NCI-H1048 (cell line): ENCODE measurements at regions not wholly inside any gene's neighbourhood (a gene's known extent, or its start where the extent isn't known, plus 50 kb on each side); places are given as distances from the start of the nearest gene placed in this dataset.

Source experiments
- DNase-seq: peaks from one replicate; lab custom pipeline; 2025; lab: John Stamatoyannopoulos, UW

DNA sequence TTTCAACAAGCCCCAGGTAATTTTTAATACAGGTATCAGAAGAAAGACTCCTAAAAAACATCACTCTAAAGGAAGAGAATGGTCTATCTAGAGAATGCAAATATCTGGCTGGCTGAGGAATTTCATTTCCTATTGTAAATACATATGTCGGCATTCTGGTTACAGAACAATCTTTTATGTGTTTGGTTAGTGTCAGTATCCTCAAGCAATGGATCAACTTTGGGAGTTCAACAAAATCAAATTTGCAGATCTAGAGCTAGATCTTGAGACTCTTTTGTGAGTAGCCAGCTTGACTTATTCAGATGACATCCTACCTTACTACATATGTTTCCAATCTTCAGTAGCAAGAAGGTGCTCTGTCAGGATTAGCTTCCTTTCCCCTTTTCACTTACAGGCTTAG is 145.1 kb downstream of the BTC start:
- DNase-seq = no peak

DNA sequence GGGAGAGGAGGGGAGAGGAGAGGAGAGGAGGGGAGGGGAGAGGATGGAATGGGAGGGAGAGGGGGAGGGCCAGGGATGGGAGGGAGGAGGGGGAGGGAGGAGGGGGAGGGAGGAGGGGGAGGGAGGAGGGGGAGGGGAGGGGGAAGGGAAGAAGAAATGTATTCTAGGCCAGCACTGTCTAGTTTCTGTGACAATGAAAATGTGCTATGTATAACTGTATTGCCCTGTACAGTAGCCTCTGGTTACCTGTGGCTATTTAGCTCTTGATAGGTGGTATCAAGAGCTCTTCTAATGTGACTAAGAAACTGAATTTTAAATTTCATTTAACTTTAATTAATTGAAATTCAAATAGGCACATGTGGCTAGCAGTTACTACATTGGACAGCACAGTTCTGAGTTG is 143.1 kb downstream of the BTC start:
- DNase-seq = no peak

DNA sequence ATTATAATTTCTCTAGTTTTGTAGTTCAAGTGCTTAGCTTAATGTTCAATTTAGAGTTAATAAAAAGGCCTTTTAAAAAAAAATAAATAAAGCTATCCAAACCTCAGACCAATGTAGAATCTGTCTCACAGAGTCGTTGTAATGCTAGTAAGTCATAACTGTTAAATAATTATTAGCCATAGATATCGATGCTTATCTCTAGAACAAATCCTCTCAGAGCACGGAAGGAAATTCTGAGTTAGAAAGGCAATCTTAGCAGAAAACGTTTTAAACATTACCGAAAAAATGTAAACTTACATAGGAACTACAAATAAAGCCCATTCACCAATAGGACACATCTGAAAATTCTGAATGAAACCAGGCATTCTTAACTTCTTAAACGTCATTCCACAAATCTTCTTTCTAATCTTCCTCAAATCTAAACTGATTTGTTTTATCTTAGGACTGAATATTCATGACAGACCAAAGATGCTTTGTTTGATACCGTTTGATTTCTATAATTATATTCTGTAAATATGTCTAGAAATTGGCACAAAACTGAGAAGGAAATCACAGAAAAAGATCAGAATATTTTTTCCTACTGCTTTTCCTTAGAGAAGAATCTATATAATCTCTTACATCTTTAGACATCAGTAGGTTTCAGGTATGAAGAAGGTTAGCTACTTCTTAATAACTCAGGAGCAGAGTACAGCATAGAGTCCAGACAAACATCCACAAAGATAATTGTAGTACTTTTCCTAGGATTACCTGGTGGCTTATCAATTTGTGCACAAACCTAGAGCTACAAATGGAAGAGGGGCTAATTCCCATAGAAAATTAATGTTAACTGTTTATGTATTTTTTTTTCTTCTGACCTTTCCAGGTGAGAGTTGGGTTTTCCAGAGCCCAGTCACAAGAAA is 140.7 kb downstream of the BTC start:
- DNase-seq = no peak

DNA sequence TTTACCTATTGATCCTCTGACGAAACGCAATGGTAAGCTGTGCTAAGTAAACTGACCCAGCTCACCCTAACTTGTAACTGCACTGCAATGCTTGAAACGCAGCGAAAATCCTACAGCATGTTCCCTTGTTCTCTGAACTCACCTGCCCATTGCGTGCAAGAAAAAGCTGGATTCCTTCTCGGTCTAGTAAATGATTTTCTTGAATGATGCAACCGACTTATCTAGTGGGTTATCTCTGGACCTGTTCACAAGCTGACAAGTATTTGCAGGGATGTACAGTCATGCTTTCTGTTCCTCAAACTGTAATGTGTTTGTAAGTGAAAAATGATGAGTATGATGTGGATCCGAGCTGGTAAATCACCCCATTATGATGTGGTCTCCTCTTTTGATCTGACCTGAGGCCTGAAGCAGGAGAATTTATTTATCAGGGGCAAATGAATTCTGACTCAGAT is 140.1 kb downstream of the BTC start:
- no peak for DNase-seq

DNA sequence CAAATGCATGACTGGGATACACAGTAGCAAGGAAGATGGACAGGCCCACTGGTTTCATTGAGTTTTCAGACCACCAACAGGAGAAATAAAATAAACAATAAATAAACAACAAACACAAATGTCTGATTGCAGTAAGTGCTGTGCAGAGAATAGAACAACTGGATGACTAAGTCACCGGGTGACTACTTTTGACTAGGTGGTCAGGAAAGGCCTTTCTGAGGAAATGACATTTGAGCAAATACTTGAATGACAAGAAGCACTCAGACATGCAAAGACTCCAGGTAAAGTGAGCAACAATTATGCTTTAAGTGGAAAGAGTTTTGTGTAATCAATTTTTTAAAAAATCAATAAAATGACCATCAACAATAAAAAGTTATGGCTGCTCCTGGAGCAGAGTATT is 137.7 kb downstream of the BTC start:
- DNase-seq = no peak

DNA sequence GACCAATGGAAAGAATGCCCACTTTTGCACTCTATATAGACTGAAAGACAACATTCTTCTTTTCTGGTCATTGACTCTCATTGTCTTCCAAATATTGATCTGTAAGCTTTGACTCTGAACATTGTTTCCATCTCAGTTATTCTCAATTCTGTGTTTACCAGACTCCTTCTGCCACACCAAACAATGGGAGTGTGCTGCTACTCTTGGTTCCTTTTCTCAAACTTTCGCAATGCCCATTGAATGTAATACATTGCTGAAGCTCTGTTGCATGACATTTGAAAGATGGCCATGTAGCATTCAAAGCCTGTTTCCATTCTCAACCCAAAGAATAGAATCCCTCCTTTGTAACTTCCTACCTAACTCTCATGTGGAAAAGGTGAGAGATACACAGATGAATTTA is 136.2 kb downstream of the BTC start:
- no peak for DNase-seq

DNA sequence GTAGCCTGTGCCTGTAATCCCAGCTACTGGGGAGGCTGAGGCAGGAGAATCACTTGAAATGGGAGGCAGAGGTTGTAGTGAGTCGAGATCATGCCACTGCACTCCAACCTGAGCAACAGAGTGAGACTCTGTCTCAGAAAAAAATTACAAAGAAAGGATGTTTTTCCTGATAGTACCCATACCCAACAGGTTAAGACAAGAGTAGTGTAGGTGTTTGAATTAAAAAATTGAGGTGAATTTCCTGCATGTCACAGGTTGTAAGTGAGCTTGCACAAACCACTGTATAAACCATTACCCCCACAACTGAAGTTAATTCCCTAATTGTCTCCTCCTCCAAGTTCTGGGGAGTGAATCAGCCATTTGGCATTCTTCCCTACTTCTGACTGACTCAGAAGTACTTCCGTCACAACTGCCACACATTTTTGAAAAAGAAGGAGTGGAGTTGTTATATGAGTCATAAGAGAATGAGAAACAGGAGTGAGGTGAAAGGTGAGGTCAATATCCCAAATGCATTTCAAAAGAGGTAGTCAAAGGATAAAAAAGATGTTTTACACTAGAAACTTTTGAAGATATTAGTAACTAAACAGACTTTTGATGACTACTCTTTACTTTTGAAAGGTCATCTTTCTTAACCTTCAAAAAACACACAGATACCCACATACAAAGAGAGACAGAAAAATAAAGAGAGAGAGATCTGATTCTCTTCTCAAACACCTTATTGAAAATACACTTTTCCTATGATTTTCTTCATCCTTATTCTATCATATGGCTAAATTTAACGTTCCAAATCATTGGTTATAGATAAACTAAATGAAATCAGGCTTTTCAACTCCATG is 134.5 kb downstream of the BTC start:
- DNase-seq = no peak

DNA sequence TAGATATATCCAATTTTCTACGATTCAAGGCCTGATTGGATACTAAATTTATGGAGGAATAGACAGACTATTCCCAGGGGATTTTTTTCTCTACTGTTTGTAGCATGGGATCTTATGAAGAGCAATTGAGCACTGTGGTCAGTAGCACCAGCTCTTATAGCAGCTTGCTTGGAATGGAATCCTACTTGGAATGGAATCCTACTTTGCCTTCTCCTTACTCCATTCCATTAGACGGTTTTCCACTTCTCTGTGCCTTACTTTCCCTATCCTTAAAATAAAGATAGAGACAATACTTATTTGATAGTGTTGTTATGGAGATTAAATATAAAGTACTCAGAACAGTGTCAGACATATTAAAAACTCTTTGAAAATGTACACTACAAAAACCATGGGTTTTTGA is 133.5 kb downstream of the BTC start:
- no peak for DNase-seq

DNA sequence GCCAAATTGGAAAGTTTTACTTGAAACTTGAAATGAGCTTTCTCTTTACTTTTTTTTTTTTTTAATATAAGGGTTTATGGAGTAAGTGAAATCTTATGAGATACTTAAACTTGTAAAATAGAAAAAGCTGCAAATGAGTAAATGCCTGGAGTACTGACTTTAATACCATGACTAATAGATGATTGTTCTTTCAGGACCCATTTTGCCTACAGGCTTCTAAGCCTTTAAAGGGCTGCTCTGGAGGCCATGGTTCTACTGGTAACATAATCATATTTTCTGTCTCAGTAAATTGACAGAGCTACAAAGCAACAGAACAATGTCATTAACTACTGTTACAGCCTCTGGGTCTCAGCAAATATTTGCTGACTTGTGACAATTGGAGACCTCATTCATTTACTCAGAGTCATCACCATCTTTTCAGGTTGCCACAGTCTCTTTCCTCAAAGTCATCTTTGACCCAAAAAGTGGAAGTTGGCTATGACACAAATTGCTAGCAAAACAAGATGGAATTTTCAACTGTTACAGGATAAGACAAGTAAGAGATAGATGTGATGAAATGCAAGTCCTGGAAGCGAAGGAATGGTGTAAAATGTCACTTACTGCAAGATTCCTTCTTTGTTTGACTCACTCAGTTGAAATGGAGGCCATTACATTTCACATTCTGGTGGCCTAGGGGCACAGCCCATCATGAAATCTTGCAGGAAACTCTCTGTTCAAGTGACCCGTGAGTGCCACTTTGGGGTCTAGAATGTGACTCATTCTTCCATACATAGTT is 132.7 kb downstream of the BTC start:
- no peak for DNase-seq

DNA sequence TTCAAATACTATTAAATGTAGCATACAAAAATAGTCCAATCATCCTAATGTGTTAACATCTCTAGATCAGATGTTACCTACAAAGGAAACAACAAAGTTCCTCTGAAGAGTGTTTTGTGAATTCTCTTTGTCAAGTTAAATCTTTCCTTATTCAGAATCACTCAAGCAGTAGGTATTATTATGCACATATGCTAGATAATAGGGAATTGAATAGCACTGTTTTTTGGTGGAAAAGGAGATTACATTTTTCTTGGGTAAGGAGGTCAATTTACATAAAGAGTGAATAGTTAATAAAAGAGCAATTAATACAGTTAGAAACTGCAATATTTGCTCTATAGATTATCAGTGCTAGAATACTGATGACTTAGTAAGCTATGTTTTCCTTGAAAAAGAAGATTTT is 130.7 kb downstream of the BTC start:
- DNase-seq = no peak

DNA sequence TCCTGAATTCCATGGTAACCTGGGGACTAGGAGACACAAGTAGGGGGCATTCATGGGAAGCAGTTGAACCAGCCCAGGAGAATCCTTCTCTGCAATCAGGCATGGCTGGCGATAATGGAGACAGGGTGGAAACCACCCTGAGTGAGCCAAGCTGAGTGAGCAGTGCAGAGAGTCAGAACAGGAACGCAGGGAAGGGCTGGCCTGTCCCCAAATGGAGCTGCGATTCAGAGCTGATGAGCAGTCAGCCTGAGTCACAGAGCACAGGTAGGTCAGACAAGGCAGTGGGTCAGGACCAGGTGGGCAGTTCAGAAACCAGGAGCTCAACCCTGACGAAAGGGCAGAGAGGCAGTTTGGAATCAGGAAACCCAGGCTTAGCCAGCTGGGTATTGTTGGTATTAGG is 129.0 kb downstream of the BTC start:
- no peak for DNase-seq

DNA sequence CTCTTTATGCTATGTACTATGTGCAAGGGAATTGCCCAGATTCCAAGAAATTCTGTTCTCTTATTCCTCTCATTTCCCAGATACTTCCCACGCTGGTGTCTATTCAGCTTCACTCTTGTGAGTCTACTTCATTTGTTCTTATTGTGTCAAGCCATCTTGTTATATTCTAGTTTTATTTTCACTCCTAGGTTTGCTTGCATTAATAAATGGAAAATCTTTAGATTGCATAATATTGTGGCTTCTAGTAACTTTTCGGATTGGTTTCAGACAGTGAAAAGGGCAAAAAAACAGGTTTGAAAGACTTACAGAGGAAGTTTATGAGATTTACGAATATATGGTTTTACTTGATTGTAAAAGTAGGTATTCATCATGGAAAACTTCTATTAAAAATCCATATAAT is 128.4 kb downstream of the BTC start:
- DNase-seq = no peak

DNA sequence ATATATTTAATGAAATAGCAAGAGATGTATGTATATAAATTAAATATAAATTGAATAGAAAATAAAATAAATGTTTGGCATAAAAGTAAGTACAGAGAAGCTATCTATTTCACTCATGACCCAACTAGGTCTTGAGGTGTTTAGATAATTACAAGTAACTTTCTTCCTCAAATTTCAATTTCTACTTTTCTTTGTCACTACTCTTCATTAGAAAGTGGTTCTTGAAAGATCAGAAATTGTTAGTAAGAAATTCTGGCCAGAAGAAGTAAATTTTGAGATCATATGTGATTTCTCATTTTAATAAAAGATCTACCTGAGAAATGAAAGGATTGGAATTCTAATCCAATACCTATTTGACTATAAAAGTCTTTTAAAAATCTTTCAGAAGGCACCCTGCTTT is 126.9 kb downstream of the BTC start:
- no peak for DNase-seq

DNA sequence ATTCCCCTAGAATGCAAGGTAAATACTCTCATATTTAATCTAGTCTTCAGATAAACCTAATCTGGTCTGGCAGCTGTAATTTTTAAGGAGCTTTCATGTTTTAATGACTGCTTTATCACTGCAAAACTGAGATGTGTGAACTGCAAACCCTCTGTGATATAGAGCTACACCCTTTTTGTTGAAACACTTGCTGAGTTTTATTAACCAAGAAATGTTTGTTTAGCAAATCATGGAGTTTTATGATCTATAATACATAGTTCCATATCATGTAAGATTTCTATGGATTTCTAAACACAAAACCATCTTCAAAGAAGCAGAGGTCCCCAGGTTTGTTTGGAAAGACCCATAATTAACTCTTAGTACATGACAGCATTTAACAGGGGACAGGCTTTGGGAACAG is 126.4 kb downstream of the BTC start:
- no peak for DNase-seq

DNA sequence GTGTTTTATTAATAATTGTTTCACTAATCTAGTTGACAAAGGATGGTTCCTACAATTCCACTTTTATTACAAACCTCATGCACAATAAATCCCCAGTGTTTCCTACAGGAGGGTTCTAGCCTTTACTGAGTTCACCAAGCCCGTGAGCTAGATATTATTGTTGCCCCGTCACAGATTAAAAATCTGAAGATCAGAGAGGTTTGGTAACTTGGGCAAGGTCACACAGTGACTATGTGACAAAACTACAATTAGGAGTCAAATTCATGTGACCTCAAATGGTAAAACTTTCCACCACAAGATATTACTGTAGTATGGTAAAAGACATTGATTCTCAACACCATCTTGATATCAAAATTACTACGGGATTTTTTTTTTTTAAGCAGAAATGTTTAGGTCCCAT is 124.6 kb downstream of the BTC start:
- no peak for DNase-seq

DNA sequence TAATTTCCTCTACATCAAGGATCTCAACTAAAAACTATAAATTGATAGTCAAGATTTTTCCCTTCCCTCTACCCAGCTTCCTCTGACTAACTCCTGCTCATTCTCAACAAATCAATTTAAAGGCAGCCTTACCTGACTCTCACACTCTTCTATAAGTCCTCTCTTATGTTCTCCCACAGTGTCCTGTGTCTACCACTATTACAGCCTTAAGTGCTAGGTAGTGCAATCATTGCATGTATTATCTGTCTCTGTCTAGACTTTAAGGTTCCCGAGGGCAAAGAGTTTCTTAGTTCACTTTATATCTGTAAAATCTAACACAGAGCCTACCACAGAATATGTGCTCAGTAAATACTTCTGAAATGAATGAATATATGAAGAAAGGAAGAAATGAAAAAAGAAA is 123.7 kb downstream of the BTC start:
- no peak for DNase-seq

DNA sequence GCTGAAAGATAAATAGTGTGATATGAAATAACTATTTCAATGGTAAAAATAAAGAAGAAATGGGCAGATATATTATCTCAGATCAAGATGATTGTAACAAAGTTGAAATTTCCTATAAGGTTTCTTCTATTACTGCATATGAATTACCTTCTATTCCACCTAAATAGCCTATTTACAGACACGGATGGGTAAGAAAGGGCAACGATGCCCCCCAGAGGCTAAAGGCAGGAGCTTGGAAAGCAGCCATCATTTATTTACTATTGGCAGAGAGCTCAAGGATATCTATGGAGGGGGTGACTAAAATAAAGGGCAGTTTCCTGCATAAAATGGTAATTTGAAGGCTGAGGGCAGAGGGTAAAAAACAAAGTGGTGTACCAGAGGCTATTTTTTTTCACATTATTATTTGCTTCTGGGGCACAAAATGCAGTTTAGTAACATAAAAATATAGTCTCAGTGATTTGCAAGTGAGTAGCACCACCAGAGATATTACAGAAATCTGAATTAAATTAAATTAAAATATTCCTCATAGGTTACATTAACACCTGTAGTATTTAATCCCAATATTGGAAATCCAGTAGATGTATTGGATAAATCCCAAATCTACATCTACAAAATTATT is 123.1 kb downstream of the BTC start:
- no peak for DNase-seq

DNA sequence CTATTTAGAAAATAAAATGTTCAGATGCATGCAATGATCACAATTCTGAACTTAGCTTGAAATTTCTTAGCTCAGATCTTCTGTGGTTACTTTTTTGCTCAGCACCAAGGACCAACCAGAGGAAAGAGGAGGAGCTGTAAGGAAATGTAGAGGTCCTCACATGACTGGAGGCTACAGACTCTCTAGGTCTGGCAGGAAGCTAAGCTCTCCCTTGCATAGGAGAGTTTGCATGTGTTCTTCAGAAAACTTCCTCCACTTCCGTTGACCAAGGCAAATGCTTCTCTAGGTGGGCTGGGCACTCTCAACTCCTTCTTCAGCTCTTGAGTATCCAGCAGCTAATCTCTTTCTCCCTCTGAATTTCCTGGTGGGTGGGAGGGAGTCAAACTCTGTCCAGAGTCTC is 119.6 kb downstream of the BTC start:
- DNase-seq = no peak

DNA sequence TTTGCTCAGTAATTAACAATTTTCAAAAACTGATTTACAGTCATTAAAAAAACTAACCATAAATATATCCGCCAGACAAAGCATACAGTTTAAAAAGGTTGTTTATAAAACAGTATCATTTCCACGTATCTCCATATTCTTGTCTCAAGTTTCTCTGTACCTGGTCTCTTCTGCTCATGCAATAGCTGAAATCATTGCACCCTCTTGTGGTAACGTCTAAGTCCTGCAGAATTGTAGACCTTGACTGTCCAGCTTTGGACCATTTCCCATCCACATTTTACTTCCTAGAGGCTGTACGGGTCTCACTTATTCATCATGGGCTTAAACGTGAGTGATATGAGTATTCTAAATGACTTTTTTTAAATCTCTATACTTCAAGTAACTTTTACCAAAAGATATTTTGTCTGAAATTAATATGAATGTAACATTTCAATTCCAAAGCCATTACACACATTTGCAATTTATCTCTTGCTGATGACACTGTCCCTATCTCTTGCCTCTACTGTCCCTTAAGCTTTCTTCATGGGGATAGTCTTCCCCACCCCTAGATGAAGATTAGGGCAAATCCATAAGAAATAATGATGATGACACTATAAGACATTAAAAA is 118.5 kb downstream of the BTC start:
- peak; percentile 16 for DNase-seq

DNA sequence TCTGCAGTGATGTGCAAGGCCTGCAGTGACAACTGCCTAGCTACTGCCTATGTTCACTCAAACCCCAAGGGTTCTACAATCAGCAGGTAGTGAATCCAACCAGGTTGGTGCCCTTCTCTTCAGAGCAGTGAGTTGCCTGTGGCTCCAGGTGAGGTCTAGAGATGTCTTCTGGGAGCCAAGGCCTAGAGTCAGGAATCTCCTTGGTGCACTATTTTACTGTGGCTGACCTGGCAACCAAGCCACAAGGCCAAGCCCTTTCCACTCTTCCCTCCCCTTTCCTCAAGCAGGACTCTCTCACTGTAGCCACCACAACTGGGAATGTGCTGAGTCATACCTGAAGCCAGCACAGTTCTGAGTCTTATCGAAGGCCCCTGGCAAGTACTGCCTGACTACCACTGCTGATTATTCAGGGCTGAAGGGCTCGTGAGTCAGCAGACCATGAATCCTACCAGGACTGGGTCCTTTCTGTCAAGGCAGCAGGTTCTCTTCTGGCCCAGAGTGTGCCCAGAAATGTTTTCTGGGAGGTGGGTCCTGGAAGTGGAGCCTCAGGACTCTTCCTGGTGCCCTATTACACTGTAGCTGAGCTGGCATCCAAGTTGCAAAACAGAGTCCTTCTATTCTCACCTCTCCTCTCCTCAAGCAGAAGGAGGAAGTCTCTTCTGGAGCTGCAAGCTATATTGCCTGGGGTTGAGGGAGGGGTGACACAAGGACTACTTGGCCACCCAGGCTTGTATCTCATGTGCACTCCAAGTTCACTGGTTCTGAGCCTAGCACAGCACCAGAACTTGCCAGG is 111.6 kb downstream of the BTC start:
- DNase-seq = no peak

DNA sequence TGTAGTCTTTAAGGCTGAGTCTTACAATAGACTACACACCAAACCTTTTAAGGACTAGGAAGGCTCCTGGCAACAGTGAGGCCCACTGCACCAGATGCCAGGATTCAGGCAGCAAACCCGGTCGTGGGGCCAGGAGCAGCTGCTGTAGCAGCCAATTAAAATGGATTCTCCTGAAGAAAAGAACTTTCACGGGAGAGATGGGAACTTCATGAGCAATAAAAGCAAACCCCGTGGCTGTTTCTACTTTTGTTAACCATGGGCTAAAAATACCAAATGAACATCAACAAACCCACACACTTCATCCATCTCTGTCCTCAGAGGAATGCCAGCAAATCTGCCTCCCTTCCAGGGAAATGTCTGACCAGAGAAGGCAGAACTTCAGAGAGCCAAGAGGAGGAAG is 101.4 kb downstream of the BTC start:
- DNase-seq = no peak
